Cardiac fibroblast (primary cell): ENCODE measurements at regions not wholly inside any gene's neighbourhood (a gene's known extent, or its start where the extent isn't known, plus 50 kb on each side); places are given as distances from the start of the nearest gene placed in this dataset.

Source experiments
- DNase-seq, 2 donors: peaks; one replicate each; pipeline versions ENCODE4 v3.0.0 to v3.0.0-alpha.2; 2010; ENCODE audit warnings: low read depth in 2 of 2
- H3K4me3 ChIP-seq, 2 donors: replicated peaks in 1 of 2; 1 replicate in 1 of 2; 2 replicates in 1 of 2; pipeline ENCODE4 v1.5.1; 2011; ENCODE audit warnings: low read depth in 2 of 2, low read length in 2 of 2, mild to moderate bottlenecking in 2 of 2, moderate library complexity in 1 of 2
- CTCF ChIP-seq: IDR thresholded peaks from one replicate; pipeline ENCODE4 v1.5.1; 2011; ENCODE audit warnings: low read depth, mild to moderate bottlenecking, low read length, inconsistent platforms

GRCh38 chr4:77434299-77435092 lies 171.1 kb upstream of the CXCL13 start:
- TF ChIP-seq CTCF, result no peak
- H3K4me3 ChIP-seq, result no peak overlapping the region
- DNase-seq, result peak in 1 of 2 donors; percentile 56

- H3K4me3 ChIP-seq, result no peak overlapping the region
- TF ChIP-seq CTCF, result no peak
- no peak for DNase-seq
Observed at GRCh38 chr4:77437079-77437478, 168.5 kb upstream of the CXCL13 start.

- no peak for DNase-seq
- TF ChIP-seq CTCF, result no peak
- H3K4me3 ChIP-seq, result no peak overlapping the region
Observed at GRCh38 chr4:77438549-77438948, 167.1 kb upstream of the CXCL13 start.

GRCh38 chr4:77443941-77444340 lies 161.7 kb upstream of the CXCL13 start:
- peak; percentile 18 to 90 for DNase-seq
- no peak for TF ChIP-seq CTCF

GRCh38 chr4:77445823-77446222 lies 159.8 kb upstream of the CXCL13 start:
- TF ChIP-seq CTCF, result no peak
- no peak for DNase-seq
- no peak overlapping the region for H3K4me3 ChIP-seq

More at GRCh38 chr4:77443941-77444340, 161.7 kb upstream of the CXCL13 start:
- no peak overlapping the region for H3K4me3 ChIP-seq

GRCh38 chr4:77446601-77447000 lies 159.0 kb upstream of the CXCL13 start:
- DNase-seq, result peak in 1 of 2 donors; percentile 48
- H3K4me3 ChIP-seq, result no peak overlapping the region
- no peak for TF ChIP-seq CTCF
